Activated naive CD4-positive, alpha-beta T cell treated with anti-CD3 and anti-CD28 coated beads, Interleukin-2, amount 50 U/mL, for 24 hours (primary cell): ENCODE measurements at regions not wholly inside any gene's neighbourhood (a gene's known extent, or its start where the extent isn't known, plus 50 kb on each side); places are given as distances from the start of the nearest gene placed in this dataset.

Experiments
- H3K27ac Mint-ChIP-seq: one replicate; pipeline ENCODE4 v1.8.0; 2021; ENCODE audit warnings: mild to moderate bottlenecking, mixed read lengths
- H3K27me3 Mint-ChIP-seq: one replicate; pipeline ENCODE4 v1.8.0; 2021; ENCODE audit warnings: mixed read lengths
- H3K36me3 Mint-ChIP-seq: one replicate; pipeline ENCODE4 v1.8.0; 2021; ENCODE audit warnings: mixed read lengths
- H3K4me1 Mint-ChIP-seq: one replicate; pipeline ENCODE4 v1.8.0; 2021; ENCODE audit warnings: mixed read lengths
- H3K4me3 Mint-ChIP-seq: one replicate; pipeline ENCODE4 v1.8.0; 2021; ENCODE audit warnings: mild to moderate bottlenecking, mixed read lengths
- H3K9me3 Mint-ChIP-seq: one replicate; pipeline ENCODE4 v1.8.0; 2021; ENCODE audit warnings: mixed read lengths

GRCh38 chr3:184466413-184466960, 86.6 kb downstream of the CHRD start:
- Mint-ChIP-seq H3K4me1 (peaks cover 7% of the 10 kb centered on the region), H3K9me3 (no peaks in the 10 kb centered on the region), H3K4me3 (no peak overlapping the region), H3K27ac (no peak overlapping the region), H3K27me3 (peaks cover 3% of the 10 kb centered on the region), H3K36me3 (no peaks in the 10 kb centered on the region)

DNA sequence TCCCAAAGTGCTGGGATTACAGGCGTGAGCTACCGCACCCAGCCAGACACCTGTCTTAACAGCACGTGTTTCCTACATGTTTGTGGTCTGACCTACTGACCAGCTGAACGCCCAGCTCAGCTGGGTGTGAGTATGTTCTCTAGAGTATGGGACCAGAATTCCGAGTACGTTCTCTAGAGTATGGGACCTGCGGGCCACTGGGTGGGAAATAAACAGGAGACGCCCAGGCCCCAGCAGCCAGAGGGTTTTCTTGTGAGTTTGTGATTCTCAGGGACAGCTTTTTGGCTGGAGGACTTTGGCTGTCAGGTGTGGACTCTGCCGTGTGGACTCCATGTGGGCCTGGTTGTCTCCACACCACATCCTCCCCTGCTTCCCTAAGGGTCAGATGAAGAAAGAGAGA, 87.3 kb downstream of the CHRD start:
- Mint-ChIP-seq H3K27ac (no peak overlapping the region), H3K4me1 (peaks cover 7% of the 10 kb centered on the region), H3K36me3 (no peaks in the 10 kb centered on the region), H3K27me3 (peaks cover 3% of the 10 kb centered on the region), H3K4me3 (no peak overlapping the region), H3K9me3 (no peaks in the 10 kb centered on the region)

DNA sequence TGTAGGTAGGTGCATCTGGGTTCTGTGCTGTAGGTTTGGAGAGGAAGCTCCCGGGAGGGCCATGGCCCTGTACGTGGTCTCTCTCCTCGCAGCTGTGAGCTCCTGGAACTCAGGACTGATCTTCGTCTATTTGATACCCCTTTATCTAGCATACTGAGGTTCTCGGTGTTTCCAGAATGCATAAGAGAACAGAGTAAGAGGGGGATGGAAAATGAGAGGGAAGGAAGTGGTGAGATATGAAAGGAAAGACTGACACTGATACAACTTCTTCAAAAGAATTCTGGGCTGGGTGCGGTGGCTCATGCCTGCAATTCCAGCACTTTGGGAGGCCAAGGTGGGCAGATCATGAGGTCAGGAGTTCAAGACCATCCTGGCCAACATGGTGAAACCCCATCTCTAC, 90.7 kb downstream of the CHRD start:
- no peak overlapping the region for H3K4me3 Mint-ChIP-seq
- H3K27me3 Mint-ChIP-seq, result peaks cover 8% of the 10 kb centered on the region
- H3K27ac Mint-ChIP-seq, result no peak overlapping the region
- peaks cover 6% of the 10 kb centered on the region for H3K9me3 Mint-ChIP-seq
- no peaks in the 10 kb centered on the region for H3K36me3 Mint-ChIP-seq
- H3K4me1 Mint-ChIP-seq, result peaks cover 15% of the 10 kb centered on the region

DNA sequence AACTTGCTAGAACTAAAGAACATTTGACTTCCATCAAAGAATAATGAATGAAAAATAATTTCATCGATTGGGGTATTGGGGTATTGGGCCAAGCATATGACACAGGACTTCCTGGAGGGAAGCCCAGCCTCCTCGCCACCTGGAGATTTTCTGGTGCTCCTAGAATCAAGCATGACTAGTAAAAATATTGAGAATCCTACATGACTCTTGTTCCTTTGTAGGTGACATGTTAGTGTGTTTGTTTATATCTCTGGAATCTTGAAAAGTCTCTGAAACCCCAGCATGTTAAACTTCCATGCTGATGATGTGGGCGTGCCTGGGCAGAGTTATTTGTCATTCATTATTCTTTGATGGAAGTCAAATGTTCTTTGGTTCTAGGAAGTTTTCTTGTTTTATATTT, 90.1 kb upstream of the EPHB3 start:
- Mint-ChIP-seq H3K27me3 (peaks cover 10% of the 10 kb centered on the region), H3K27ac (no peak overlapping the region), H3K9me3 (peaks cover 6% of the 10 kb centered on the region), H3K4me3 (no peak overlapping the region), H3K4me1 (peaks cover 15% of the 10 kb centered on the region), H3K36me3 (no peaks in the 10 kb centered on the region)

DNA sequence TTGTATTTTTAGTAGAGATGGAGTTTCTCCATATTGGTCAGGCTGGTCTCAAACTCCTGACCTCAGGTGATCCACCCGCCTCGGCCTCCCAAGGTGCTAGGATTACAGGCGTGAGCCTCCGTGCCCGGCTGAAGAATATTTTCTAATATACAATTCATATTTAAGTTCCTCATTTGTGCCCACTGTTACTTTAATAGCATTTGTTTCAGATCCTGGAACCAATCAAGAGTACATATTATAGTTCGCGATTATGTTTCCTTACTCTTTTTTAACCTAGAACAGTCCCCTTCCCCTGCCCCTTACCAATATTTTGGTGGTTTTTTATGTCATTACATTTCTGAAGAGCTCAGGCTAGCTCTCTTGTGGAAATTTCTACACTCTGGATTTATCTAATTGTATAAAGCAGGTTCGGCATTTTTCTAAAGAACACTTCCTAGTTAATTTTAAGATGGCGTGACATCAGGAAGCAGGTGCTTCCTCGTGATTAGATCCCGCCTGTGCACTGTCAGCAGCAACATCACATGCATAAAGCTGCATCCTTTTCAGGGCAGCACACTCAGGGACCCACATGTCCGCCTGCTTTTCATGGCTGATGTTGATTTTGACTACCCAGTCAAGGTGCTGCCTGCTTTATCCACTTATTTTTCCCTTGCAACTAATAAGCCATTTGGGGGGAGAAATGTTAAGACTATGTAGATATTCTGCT, 88.7 kb upstream of the EPHB3 start:
- H3K4me1 Mint-ChIP-seq, result peaks cover 15% of the 10 kb centered on the region
- H3K9me3 Mint-ChIP-seq, result peaks cover 6% of the 10 kb centered on the region
- H3K27me3 Mint-ChIP-seq, result peaks cover 12% of the 10 kb centered on the region
- no peak overlapping the region for H3K27ac Mint-ChIP-seq
- H3K36me3 Mint-ChIP-seq, result no peaks in the 10 kb centered on the region
- H3K4me3 Mint-ChIP-seq, result peak overlapping the region; percentile 70

DNA sequence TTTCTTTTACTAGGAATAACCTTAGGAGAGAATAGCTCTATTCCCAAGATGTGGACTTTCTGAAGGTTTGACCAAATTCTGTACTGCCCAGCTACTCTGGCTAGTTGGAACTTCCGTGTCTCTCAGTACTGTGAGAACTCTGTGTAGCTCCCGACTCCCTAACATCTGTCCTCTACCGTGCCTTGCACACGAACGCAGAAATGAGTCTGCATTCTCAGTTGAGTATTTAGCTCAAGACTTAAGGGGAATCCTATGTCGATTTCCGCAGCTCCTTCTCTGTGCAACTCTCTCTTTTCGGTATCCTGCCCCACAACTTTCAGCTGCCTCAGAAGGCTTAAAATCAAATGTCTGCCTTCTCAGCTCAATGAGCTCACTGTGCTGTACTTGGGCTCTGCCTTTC, 86.7 kb upstream of the EPHB3 start:
- Mint-ChIP-seq H3K9me3 (peaks cover 6% of the 10 kb centered on the region), H3K27ac (no peak overlapping the region), H3K4me1 (peaks cover 15% of the 10 kb centered on the region), H3K4me3 (no peak overlapping the region), H3K36me3 (no peaks in the 10 kb centered on the region), H3K27me3 (peaks cover 10% of the 10 kb centered on the region)

DNA sequence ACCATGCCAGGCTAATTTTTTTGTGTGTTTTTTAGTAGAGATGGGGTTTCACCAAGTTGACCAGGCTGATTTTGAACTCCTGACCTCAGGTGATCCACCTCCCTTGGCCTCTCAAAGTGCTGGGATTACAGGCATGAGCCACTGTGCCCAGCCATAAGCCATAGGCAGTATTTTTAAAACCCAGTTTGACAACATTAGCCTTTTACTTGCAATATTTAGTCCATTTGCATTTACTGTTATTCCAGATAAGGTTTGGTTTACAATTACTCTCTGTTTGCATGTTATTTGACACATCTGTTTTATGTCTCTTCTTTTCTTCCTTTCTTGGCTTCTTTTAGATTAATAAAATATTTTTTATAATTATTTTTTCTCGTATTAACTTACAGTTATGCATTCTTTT, 83.6 kb upstream of the EPHB3 start:
- Mint-ChIP-seq H3K36me3 (no peaks in the 10 kb centered on the region), H3K4me3 (no peak overlapping the region), H3K27me3 (peaks cover 14% of the 10 kb centered on the region), H3K4me1 (peaks cover 6% of the 10 kb centered on the region), H3K9me3 (peaks cover 6% of the 10 kb centered on the region), H3K27ac (no peak overlapping the region)

- no peaks in the 10 kb centered on the region for H3K9me3 Mint-ChIP-seq
- no peak overlapping the region for H3K27ac Mint-ChIP-seq
- peaks cover 11% of the 10 kb centered on the region for H3K27me3 Mint-ChIP-seq
These were observed 82.0 kb upstream of the EPHB3 start for GRCh38 chr3:184479426-184480126.

GRCh38 chr3:184480831-184481230, 80.8 kb upstream of the EPHB3 start:
- Mint-ChIP-seq H3K4me1 (no peaks in the 10 kb centered on the region), H3K36me3 (no peaks in the 10 kb centered on the region), H3K27ac (no peak overlapping the region), H3K9me3 (no peaks in the 10 kb centered on the region), H3K4me3 (no peak overlapping the region), H3K27me3 (peaks cover 9% of the 10 kb centered on the region)

More at GRCh38 chr3:184479426-184480126, 82.0 kb upstream of the EPHB3 start:
- Mint-ChIP-seq H3K36me3 (no peaks in the 10 kb centered on the region), H3K4me3 (no peak overlapping the region), H3K4me1 (no peaks in the 10 kb centered on the region)

- H3K4me1 Mint-ChIP-seq, result no peaks in the 10 kb centered on the region
- no peak overlapping the region for H3K27ac Mint-ChIP-seq
- H3K36me3 Mint-ChIP-seq, result no peaks in the 10 kb centered on the region
- H3K27me3 Mint-ChIP-seq, result peaks cover 8% of the 10 kb centered on the region
- no peaks in the 10 kb centered on the region for H3K9me3 Mint-ChIP-seq
- H3K4me3 Mint-ChIP-seq, result no peak overlapping the region
These were observed 79.5 kb upstream of the EPHB3 start for GRCh38 chr3:184481984-184482671.

- H3K4me1 Mint-ChIP-seq, result no peaks in the 10 kb centered on the region
- H3K4me3 Mint-ChIP-seq, result no peak overlapping the region
- H3K27me3 Mint-ChIP-seq, result peaks cover 17% of the 10 kb centered on the region
- no peak overlapping the region for H3K27ac Mint-ChIP-seq
- H3K36me3 Mint-ChIP-seq, result no peaks in the 10 kb centered on the region
- H3K9me3 Mint-ChIP-seq, result no peaks in the 10 kb centered on the region
These were observed 76.3 kb upstream of the EPHB3 start for GRCh38 chr3:184485241-184485640.

DNA sequence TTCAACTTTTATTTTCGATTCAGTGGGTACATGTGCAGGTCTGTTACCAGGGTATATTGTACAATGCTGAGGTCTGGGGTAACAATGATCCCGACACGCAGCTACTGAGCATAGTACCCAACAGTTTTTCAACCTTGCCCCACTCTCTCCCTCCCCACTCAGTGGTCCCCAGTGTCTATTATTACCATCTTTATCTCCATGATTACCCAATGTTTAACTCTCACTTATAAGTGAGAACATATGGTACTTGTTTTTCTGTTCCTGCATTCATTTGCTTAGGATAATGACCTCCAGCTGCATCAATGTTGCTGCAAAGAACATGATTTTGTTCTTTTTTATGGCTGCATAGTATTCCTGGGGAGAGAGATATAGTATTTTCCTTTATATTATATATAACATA, 75.7 kb upstream of the EPHB3 start:
- no peaks in the 10 kb centered on the region for H3K9me3 Mint-ChIP-seq
- H3K27ac Mint-ChIP-seq, result no peak overlapping the region
- peaks cover 16% of the 10 kb centered on the region for H3K27me3 Mint-ChIP-seq
- H3K4me3 Mint-ChIP-seq, result no peak overlapping the region
- H3K4me1 Mint-ChIP-seq, result no peaks in the 10 kb centered on the region
- no peaks in the 10 kb centered on the region for H3K36me3 Mint-ChIP-seq

- Mint-ChIP-seq H3K4me3 (no peak overlapping the region), H3K27me3 (peaks cover 16% of the 10 kb centered on the region), H3K4me1 (no peaks in the 10 kb centered on the region), H3K27ac (no peak overlapping the region), H3K9me3 (no peaks in the 10 kb centered on the region), H3K36me3 (no peaks in the 10 kb centered on the region)
These were observed 75.0 kb upstream of the EPHB3 start for GRCh38 chr3:184486614-184487013.

DNA sequence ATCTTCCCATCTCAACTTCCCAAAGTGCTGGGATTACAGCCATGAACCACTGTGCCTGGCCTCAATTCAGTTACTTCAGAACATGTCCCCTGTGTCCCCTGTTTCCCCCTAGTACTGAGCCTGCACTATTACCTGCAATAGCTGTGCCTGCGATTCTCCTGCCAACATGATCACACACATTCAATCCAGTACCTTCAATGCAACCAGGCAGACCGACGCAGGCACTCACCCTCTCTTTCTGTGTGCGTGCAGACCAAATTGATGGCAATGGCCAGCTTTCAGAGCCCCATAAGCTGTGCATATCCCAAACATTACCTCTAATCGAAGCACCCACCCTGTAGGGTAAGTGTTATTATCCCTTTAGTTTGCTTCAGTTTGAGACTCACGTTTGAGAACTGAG, 73.0 kb upstream of the EPHB3 start:
- H3K36me3 Mint-ChIP-seq, result no peaks in the 10 kb centered on the region
- H3K27me3 Mint-ChIP-seq, result peaks cover 30% of the 10 kb centered on the region
- no peak overlapping the region for H3K27ac Mint-ChIP-seq
- H3K9me3 Mint-ChIP-seq, result no peaks in the 10 kb centered on the region
- peaks cover 6% of the 10 kb centered on the region for H3K4me1 Mint-ChIP-seq
- no peak overlapping the region for H3K4me3 Mint-ChIP-seq

DNA sequence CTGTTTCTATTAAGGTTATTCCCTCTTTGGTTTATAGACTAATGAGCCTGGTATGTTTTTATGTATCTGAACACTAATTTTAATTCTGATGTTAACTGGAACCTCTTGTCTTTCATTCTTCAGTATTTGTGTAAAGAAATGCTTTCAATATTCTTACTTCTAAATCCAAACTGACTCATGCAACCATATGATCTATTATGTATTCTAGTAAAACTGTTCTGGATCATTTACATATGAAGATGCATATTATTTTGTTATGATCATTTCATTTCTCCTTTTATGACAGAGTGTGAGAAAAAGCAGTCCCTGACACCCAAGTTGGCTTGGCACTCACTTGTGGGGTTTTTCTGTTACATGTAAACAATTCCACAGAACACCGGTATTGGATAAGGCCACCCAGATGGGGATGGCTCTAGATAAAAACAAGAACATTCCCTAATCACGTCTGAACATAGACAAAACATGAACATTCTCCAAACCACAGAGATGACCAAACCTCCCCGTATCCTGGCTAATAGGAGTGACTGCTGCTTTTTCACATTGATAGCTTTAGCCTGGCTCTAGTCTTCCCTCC, 72.2 kb upstream of the EPHB3 start:
- no peaks in the 10 kb centered on the region for H3K9me3 Mint-ChIP-seq
- no peak overlapping the region for H3K4me3 Mint-ChIP-seq
- no peaks in the 10 kb centered on the region for H3K36me3 Mint-ChIP-seq
- H3K4me1 Mint-ChIP-seq, result peaks cover 6% of the 10 kb centered on the region
- peaks cover 36% of the 10 kb centered on the region for H3K27me3 Mint-ChIP-seq
- H3K27ac Mint-ChIP-seq, result no peak overlapping the region
